Smooth muscle cell (in vitro differentiated cells): ENCODE measurements at regions not wholly inside any gene's neighbourhood (a gene's known extent, or its start where the extent isn't known, plus 50 kb on each side); places are given as distances from the start of the nearest gene placed in this dataset.
"Not testable (repeated sequence)": the region's sequence is repeated elsewhere in the genome, so short reads cannot be mapped to it uniquely, and the experiment has no call there.

ENCODE experiments used
- DNase-seq: peaks from one replicate; lab custom pipeline; 2025; ENCODE audit not compliant: unreplicated experiment; lab: John Stamatoyannopoulos, UW
- H2AFZ ChIP-seq: fragments of 200-600 bp; sonication (generic); 2 replicates; pipeline ENCODE4 v1.6.0; 2016; ENCODE audit warnings: antibody characterized with exemption, low read depth, mild to moderate bottlenecking
- H3F3A ChIP-seq: fragments of 200-600 bp; sonication (generic); 2 replicates; pipeline ENCODE4 v1.6.0; 2017; ENCODE audit warnings: antibody characterized with exemption, low read depth
- H3K27ac ChIP-seq: fragments of 200-600 bp; sonication (generic); 2 replicates; pipeline ENCODE4 v1.5.1; 2016; ENCODE audit warnings: low read depth, mild to moderate bottlenecking
- H3K27me3 ChIP-seq: fragments of 200-600 bp; sonication (generic); 2 replicates; pipeline ENCODE4 v1.6.1; 2016; ENCODE audit warnings: low read depth, mild to moderate bottlenecking
- H3K36me3 ChIP-seq: fragments of 200-600 bp; sonication (generic); 2 replicates; pipeline ENCODE4 v1.5.1; 2016; ENCODE audit warnings: low read depth
- H3K4me1 ChIP-seq: fragments of 200-600 bp; sonication (generic); 2 replicates; pipeline ENCODE4 v1.5.1; 2016; ENCODE audit warnings: low read depth
- H3K4me2 ChIP-seq: fragments of 200-600 bp; sonication (generic); 2 replicates; pipeline ENCODE4 v1.6.0; 2016; ENCODE audit warnings: mild to moderate bottlenecking
- H3K4me3 ChIP-seq: fragments of 200-600 bp; sonication (generic); 2 replicates; pipeline ENCODE4 v1.5.1; 2016; ENCODE audit warnings: mild to moderate bottlenecking
- H3K79me2 ChIP-seq: fragments of 200-600 bp; sonication (generic); 2 replicates; pipeline ENCODE4 v1.6.0; 2016; ENCODE audit warnings: low read depth, mild to moderate bottlenecking
- H3K9ac ChIP-seq: fragments of 200-600 bp; sonication (generic); 2 replicates; pipeline ENCODE4 v1.6.0; 2016; ENCODE audit warnings: low read depth
- H3K9me3 ChIP-seq: fragments of 200-600 bp; sonication (generic); replicated peaks from 2 replicates; pipeline ENCODE4 v1.5.1; 2016; ENCODE audit warnings: low read depth
- H4K20me1 ChIP-seq: fragments of 200-600 bp; sonication (generic); 2 replicates; pipeline ENCODE4 v1.6.0; 2016; ENCODE audit warnings: low read depth
- WGBS: methylation state at CpG from one replicate; pipeline ENCODE4 v1.1.7; 2016; ENCODE audit warnings: low lambda C conversion rate; 5-methylcytosine and 5-hydroxymethylcytosine counted together
- TF ChIP-seq, protein P1 (sequence below): fragments of 200-600 bp; sonication (generic); IDR thresholded peaks from 2 replicates; pipeline ENCODE4 v1.5.1; 2017; ENCODE audit warnings: borderline replicate concordance, mild to moderate bottlenecking, antibody characterized with exemption; ENCODE audit not compliant: insufficient read depth, poor library complexity, severe bottlenecking

DNA sequence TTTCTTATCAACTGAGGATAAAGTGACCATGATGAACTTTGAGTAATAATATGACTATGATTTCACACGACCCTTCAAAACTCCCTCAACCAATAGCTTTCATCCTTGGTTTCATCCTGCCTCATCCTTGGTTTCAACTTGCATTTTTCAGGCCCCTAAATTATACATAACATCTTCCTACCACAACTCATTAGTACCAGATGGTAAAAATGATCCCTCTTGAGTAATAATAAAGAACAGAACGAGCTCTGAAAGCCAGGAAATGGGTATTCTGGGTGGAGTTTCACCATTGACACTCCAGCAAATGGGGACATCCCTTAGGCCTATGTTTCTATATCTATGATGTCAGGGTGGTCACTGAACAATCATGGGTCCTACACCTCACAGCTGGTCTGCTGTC lies 72.1 kb upstream of the LMNTD1 start:
- no peaks in the 10 kb centered on the region for H3F3A ChIP-seq
- WGBS = 88% methylated on average over 2 of the region's 2 CpGs
- DNase-seq = no peak
- H3K27ac ChIP-seq = no peak overlapping the region
- no peaks in the 10 kb centered on the region for H3K27me3 ChIP-seq
- H2AFZ ChIP-seq = no peak overlapping the region
- no peaks in the 10 kb centered on the region for H3K79me2 ChIP-seq
- no peak overlapping the region for H3K4me3 ChIP-seq
- no peak overlapping the region for H3K4me2 ChIP-seq
- no peak overlapping the region for H3K9ac ChIP-seq
- H3K9me3 ChIP-seq = no peaks in the 10 kb centered on the region
- peaks cover 15% of the 10 kb centered on the region for H3K4me1 ChIP-seq
- TF ChIP-seq, protein P1, sequence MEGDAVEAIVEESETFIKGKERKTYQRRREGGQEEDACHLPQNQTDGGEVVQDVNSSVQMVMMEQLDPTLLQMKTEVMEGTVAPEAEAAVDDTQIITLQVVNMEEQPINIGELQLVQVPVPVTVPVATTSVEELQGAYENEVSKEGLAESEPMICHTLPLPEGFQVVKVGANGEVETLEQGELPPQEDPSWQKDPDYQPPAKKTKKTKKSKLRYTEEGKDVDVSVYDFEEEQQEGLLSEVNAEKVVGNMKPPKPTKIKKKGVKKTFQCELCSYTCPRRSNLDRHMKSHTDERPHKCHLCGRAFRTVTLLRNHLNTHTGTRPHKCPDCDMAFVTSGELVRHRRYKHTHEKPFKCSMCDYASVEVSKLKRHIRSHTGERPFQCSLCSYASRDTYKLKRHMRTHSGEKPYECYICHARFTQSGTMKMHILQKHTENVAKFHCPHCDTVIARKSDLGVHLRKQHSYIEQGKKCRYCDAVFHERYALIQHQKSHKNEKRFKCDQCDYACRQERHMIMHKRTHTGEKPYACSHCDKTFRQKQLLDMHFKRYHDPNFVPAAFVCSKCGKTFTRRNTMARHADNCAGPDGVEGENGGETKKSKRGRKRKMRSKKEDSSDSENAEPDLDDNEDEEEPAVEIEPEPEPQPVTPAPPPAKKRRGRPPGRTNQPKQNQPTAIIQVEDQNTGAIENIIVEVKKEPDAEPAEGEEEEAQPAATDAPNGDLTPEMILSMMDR = no peak
- H3K36me3 ChIP-seq = no peaks in the 10 kb centered on the region
- H4K20me1 ChIP-seq = no peaks in the 10 kb centered on the region

DNA sequence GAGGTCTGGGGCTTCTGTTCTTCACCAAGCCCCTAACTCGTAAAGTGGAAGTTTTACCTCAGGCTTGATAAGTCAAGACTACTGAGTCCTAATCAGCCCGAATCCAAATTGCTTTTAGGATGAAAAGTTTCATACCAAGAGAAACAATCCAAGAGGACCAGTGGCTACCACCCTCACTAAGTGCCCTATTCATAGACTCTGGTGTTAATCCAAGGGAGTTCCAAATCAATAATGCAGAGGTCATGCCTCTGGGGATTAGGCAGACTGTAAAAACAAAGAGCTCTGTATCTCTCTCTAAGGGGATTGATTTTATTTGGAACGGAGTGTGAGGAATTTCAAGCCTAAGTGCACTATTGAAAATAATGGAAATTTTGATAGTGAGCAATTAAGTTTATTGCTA lies 76.3 kb upstream of the LMNTD1 start:
- H4K20me1 ChIP-seq = no peaks in the 10 kb centered on the region
- no peak for DNase-seq
- no peaks in the 10 kb centered on the region for H3K36me3 ChIP-seq
- TF ChIP-seq, protein P1 = no peak
- no peak overlapping the region for H2AFZ ChIP-seq
- H3K4me3 ChIP-seq = no peak overlapping the region
- no peak overlapping the region for H3K9ac ChIP-seq
- 52% methylated on average over 3 of the region's 3 CpGs for WGBS
- H3K9me3 ChIP-seq = no peaks in the 10 kb centered on the region
- no peaks in the 10 kb centered on the region for H3F3A ChIP-seq
- peaks cover 15% of the 10 kb centered on the region for H3K4me1 ChIP-seq
- no peak overlapping the region for H3K27ac ChIP-seq
- H3K4me2 ChIP-seq = no peak overlapping the region
- no peaks in the 10 kb centered on the region for H3K79me2 ChIP-seq
- no peaks in the 10 kb centered on the region for H3K27me3 ChIP-seq

DNA sequence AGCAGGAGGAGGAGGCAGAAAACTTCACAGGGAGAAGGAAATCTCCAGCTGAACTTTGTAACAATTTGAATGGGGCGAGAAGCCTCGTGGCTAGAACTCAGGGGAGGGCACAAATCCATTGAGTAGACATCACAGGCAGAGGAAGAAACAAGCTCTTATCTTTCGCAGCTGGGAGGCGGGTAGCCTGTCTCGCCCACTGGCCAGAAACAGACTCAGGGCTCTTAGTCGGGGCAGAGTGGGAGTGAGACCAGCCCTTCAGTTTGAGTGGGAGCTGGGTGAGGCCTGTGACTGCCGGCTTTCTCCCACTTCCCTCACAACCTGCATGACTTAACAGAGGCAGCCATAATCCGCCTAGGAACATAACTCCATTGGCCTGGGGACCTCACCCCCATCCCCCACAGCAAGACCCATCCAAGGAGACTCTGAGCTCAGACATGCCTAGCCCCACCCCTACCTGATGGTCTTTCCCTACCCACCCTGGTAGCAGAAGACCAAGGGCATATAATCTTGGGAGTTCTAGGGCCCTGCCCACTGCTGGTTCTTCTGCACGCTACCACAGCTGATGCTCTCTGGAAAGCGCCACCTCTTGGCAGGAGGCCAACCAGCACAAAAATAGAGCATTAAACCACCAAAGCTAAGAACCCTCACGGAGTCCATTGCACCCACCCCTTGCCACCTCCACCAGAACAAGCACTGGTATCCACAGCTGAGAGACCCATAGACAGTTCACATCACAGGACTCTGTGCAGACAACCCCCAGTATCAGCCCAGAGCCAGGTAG lies 77.8 kb upstream of the LMNTD1 start:
- 69% methylated on average over 11 of the region's 11 CpGs for WGBS

DNA sequence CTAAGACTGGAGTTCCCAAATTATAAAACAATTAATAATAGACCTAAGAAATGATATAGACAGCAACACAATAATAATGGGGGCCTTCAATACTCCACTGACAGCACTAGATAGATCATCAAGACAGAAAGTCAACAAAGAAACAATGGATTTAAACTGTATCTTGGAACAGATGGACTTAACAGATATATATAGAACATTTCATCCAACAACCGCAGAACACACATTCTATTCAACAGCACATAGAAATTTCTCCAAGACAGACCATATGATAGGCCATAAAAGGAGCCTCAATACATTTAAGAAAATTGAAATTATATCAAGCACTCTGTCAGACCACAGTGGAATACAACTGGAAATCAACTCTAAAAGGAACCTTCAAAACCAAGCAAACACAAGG lies 80.1 kb upstream of the LMNTD1 start:
- not testable (repeated sequence) for H3K27ac ChIP-seq, H3K79me2 ChIP-seq, H3K4me2 ChIP-seq, H3K9ac ChIP-seq, H2AFZ ChIP-seq, H3K4me3 ChIP-seq, H4K20me1 ChIP-seq, DNase-seq, H3K4me1 ChIP-seq, H3K27me3 ChIP-seq, H3F3A ChIP-seq, H3K36me3 ChIP-seq, H3K9me3 ChIP-seq
- WGBS = 97% methylated on average over 1 of the region's 1 CpG

More for the DNA sequence above, 77.8 kb upstream of the LMNTD1 start:
- peaks cover 15% of the 10 kb centered on the region for H3K4me1 ChIP-seq
- H3F3A ChIP-seq, H3K4me3 ChIP-seq, H3K36me3 ChIP-seq, H4K20me1 ChIP-seq, H3K27me3 ChIP-seq, H3K9ac ChIP-seq, DNase-seq, H3K9me3 ChIP-seq, H3K27ac ChIP-seq, H2AFZ ChIP-seq, H3K79me2 ChIP-seq, H3K4me2 ChIP-seq: not testable (repeated sequence)
